ENCODE measurements at regions not wholly inside any gene's neighbourhood (a gene's known extent, or its start where the extent isn't known, plus 50 kb on each side); places are given as distances from the start of the nearest gene placed in this dataset.

- no peak for TF ChIP-seq POLR2AphosphoS5 (IDR thresholded peaks at IDR 0.05)
- TF ChIP-seq, protein P1, sequence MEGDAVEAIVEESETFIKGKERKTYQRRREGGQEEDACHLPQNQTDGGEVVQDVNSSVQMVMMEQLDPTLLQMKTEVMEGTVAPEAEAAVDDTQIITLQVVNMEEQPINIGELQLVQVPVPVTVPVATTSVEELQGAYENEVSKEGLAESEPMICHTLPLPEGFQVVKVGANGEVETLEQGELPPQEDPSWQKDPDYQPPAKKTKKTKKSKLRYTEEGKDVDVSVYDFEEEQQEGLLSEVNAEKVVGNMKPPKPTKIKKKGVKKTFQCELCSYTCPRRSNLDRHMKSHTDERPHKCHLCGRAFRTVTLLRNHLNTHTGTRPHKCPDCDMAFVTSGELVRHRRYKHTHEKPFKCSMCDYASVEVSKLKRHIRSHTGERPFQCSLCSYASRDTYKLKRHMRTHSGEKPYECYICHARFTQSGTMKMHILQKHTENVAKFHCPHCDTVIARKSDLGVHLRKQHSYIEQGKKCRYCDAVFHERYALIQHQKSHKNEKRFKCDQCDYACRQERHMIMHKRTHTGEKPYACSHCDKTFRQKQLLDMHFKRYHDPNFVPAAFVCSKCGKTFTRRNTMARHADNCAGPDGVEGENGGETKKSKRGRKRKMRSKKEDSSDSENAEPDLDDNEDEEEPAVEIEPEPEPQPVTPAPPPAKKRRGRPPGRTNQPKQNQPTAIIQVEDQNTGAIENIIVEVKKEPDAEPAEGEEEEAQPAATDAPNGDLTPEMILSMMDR (IDR thresholded peaks at IDR 0.05) = no peak
- TF ChIP-seq POLR2A (IDR thresholded peaks at IDR 0.05; ENCODE audit: low read depth) = no peak
Observed at GRCh38 chr5:37957218-37957617, 117.4 kb upstream of the GDNF start.
